ENCODE measurements at regions not wholly inside any gene's neighbourhood (a gene's known extent, or its start where the extent isn't known, plus 50 kb on each side); places are given as distances from the start of the nearest gene placed in this dataset.

- TF ChIP-seq JUN (IDR thresholded peaks at IDR 0.05; ENCODE audit: borderline replicate concordance, insufficient read depth, insufficient read length, low read depth) (no peak), CTCF (IDR thresholded peaks at IDR 0.05; ENCODE audit: extremely low read depth in 1 of 2, insufficient read depth in 1 of 2, low read depth in 1 of 2, low read length in 2 of 2) (no peak), MAX (IDR thresholded peaks at IDR 0.05; ENCODE audit: insufficient read depth, insufficient read length) (no peak), POLR2AphosphoS5 (IDR thresholded peaks at IDR 0.05; ENCODE audit: insufficient read depth, low read depth, low read length) (no peak), POLR2A (IDR thresholded peaks at IDR 0.05; ENCODE audit: low read depth, low read length) (no peak), EZH2 (IDR thresholded peaks at IDR 0.05; ENCODE audit: borderline replicate concordance, low read depth, low read length, severe bottlenecking) (no peak), GATA2 (IDR thresholded peaks at IDR 0.05; ENCODE audit: insufficient read depth, insufficient read length, low read depth, low read length) (no peak), MYC (IDR thresholded peaks at IDR 0.05; ENCODE audit: low read depth, low read length) (no peak), FOS (IDR thresholded peaks at IDR 0.05; ENCODE audit: borderline replicate concordance, insufficient read depth, low read length) (no peak)
These were observed 92.0 kb upstream of the PRMT6 start for GRCh38 chr1:106964495-106964894.

Data from endothelial cell of umbilical vein (primary cell).